Endothelial cell of umbilical vein (primary cell): ENCODE measurements at regions not wholly inside any gene's neighbourhood (a gene's known extent, or its start where the extent isn't known, plus 50 kb on each side); places are given as distances from the start of the nearest gene placed in this dataset.

Experiments used
- BruUV-seq: library from RNA; stranded (reverse); fragments of 400-500 nt; replicated peaks from 2 replicates; lab custom pipeline; 2021; lab: Mats Ljungman, UMichigan
- CTCF ChIA-PET: fragments of 300-600, 350-600 bp; sonication (Branson Sonifier 250); formaldehyde crosslinking; loops from one replicate; lab custom pipeline; 2021; ENCODE audit warnings: antibody characterized with exemption, inconsistent platforms; lab: Charles Lee
- POLR2A ChIA-PET: fragments of 300-600, 350-600 bp; sonication (Branson Sonifier 250); formaldehyde crosslinking; loops from one replicate; lab custom pipeline; 2021; ENCODE audit warnings: antibody characterized with exemption, inconsistent platforms; lab: Charles Lee
- DNase-seq: peaks from one replicate; pipeline ENCODE4 v3.0.0-alpha.2; 2011; ENCODE audit warnings: low read depth, low spot score
- FAIRE-seq: peaks from 2 replicates; lab custom pipeline; 2011; peaks lifted over from hg19 to GRCh38; lab: Jason Lieb, UNC
- H2AFZ ChIP-seq: 2 replicates; pipeline ENCODE4 v1.6.0; 2012; ENCODE audit warnings: low read depth, low read length, control low read depth, inconsistent platforms
- H3K27ac ChIP-seq: 2 replicates; pipeline ENCODE4 v1.5.1; 2011; ENCODE audit warnings: low read depth, mild to moderate bottlenecking, control low read depth, low read length, moderate library complexity; ENCODE audit not compliant: insufficient read depth
- H3K27me3 ChIP-seq, 2 experiments: 2 replicates each; pipeline versions ENCODE4 v1.6.0 to v1.6.1; 2011; ENCODE audit warnings: low read length in 2 of 2, mixed read lengths in 1 of 2; ENCODE audit not compliant: control insufficient read depth in 2 of 2, insufficient read depth in 2 of 2
- H3K36me3 ChIP-seq, 2 experiments: 2 replicates in 1 of 2; 3 replicates in 1 of 2; pipeline ENCODE4 v1.5.1; 2011; ENCODE audit warnings: low read length in 2 of 2, mild to moderate bottlenecking in 1 of 2, moderate library complexity in 1 of 2; ENCODE audit not compliant: control insufficient read depth in 2 of 2, insufficient read depth in 2 of 2; ENCODE audit errors: extremely low read depth in 1 of 2
- H3K4me1 ChIP-seq: 3 replicates; pipeline ENCODE4 v1.5.1; 2011; ENCODE audit warnings: mild to moderate bottlenecking, low read length; ENCODE audit not compliant: control insufficient read depth, insufficient read depth; ENCODE audit errors: extremely low read depth
- H3K4me2 ChIP-seq: 2 replicates; pipeline ENCODE4 v1.6.1; 2011; ENCODE audit warnings: low read length, control low read depth, mixed read lengths; ENCODE audit not compliant: insufficient read depth
- H3K4me3 ChIP-seq, 3 experiments: fragments of 200-600 bp in 1 of 3; sonication (generic), shearing (Covaris generic) in 1 of 3; replicated peaks in 1 of 3; 2 replicates each; pipeline ENCODE4 v1.5.1; 2011 to 2016; ENCODE audit warnings: control low read depth in 3 of 3, low read length in 3 of 3, mild to moderate bottlenecking in 2 of 3, inconsistent platforms in 1 of 3, low read depth in 1 of 3, moderate library complexity in 1 of 3; ENCODE audit not compliant: insufficient read depth in 1 of 3
- H3K79me2 ChIP-seq: 2 replicates; pipeline ENCODE4 v1.6.0; 2012; ENCODE audit warnings: low read length, inconsistent platforms; ENCODE audit not compliant: control insufficient read depth, insufficient read depth
- H3K9ac ChIP-seq: replicated peaks from 2 replicates; pipeline ENCODE3; 2011; ENCODE audit warnings: low read length, control low read depth; ENCODE audit not compliant: insufficient read depth; ENCODE audit errors: extremely low read depth
- H3K9me1 ChIP-seq: replicated peaks from 3 replicates; pipeline ENCODE4 v1.6.0; 2011; ENCODE audit warnings: mild to moderate bottlenecking, low read length; ENCODE audit not compliant: control insufficient read depth, insufficient read depth; ENCODE audit errors: extremely low read depth
- H3K9me3 ChIP-seq: replicated peaks from 2 replicates; pipeline ENCODE4 v1.5.1; 2012; ENCODE audit warnings: low read length, inconsistent platforms; ENCODE audit not compliant: control insufficient read depth, insufficient read depth
- H4K20me1 ChIP-seq: replicated peaks from 2 replicates; pipeline ENCODE3; 2011; ENCODE audit warnings: mild to moderate bottlenecking, low read length; ENCODE audit not compliant: control insufficient read depth, insufficient read depth; ENCODE audit errors: extremely low read depth
- CTCF ChIP-seq, 2 donors: IDR thresholded peaks; 1 replicate in 1 of 2; 2 replicates in 1 of 2; pipeline ENCODE4 v1.5.1; 2011; ENCODE audit warnings: low read length in 2 of 2, mild to moderate bottlenecking in 2 of 2, moderate library complexity in 2 of 2, control low read depth in 1 of 2, inconsistent platforms in 1 of 2, low read depth in 1 of 2; ENCODE audit not compliant: insufficient read depth in 1 of 2; ENCODE audit errors: extremely low read depth in 1 of 2
- EZH2 ChIP-seq: IDR thresholded peaks from 2 replicates; pipeline ENCODE4 v1.6.1; 2012; ENCODE audit warnings: borderline replicate concordance, low read depth, mild to moderate bottlenecking, moderate library complexity, low read length, inconsistent platforms; ENCODE audit not compliant: severe bottlenecking
- FOS ChIP-seq: IDR thresholded peaks from 2 replicates; pipeline ENCODE4 v1.6.1; 2011; ENCODE audit warnings: mild to moderate bottlenecking, low read length, moderate library complexity, borderline replicate concordance; ENCODE audit not compliant: insufficient read depth
- GATA2 ChIP-seq: IDR thresholded peaks from 2 replicates; pipeline ENCODE4 v1.7.0; 2011; ENCODE audit warnings: low read depth, mild to moderate bottlenecking, moderate library complexity, mixed read lengths, low read length; ENCODE audit not compliant: insufficient read length, insufficient read depth
- JUN ChIP-seq: IDR thresholded peaks from 2 replicates; pipeline ENCODE4 v1.6.1; 2011; ENCODE audit warnings: borderline replicate concordance, low read depth; ENCODE audit not compliant: insufficient read length, insufficient read depth
- MAX ChIP-seq: IDR thresholded peaks from 2 replicates; pipeline ENCODE4 v1.6.1; 2011; ENCODE audit not compliant: insufficient read depth, insufficient read length
- MYC ChIP-seq: IDR thresholded peaks from one replicate; pipeline ENCODE4 v1.6.1; 2011; ENCODE audit warnings: mild to moderate bottlenecking, low read depth, low read length
- POLR2A ChIP-seq: IDR thresholded peaks from 2 replicates; pipeline ENCODE4 v1.6.1; 2012; ENCODE audit warnings: low read depth, mild to moderate bottlenecking, control low read depth, low read length
- POLR2AphosphoS5 ChIP-seq: IDR thresholded peaks from 2 replicates; pipeline ENCODE4 v1.6.1; 2012; ENCODE audit warnings: low read depth, mild to moderate bottlenecking, control low read depth, low read length, moderate library complexity; ENCODE audit not compliant: insufficient read depth
- dilution Hi-C: fragments of 300-500 bp; cut with MboI; formaldehyde crosslinking; loops from one replicate; pipeline ENCODE4 v1.15.0; 2019; ENCODE audit warnings: low sequenced_read_pairs; ENCODE audit not compliant: extremely low pct_ligation_motif_present
- intact Hi-C: fragments of 100-400 bp; cut with micrococcal nuclease; formaldehyde crosslinking; loops from one replicate; pipeline ENCODE4 v1.10.0; 2022

- DNase-seq (no peak), FAIRE-seq (no peak)
- Histone ChIP-seq H2AFZ (no peak overlapping the region), H3K9me3 (no peaks in the 10 kb centered on the region), H3K9me1 (no peaks in the 10 kb centered on the region), H3K4me3 (no peak overlapping the region), H3K4me1 (no peaks in the 10 kb centered on the region), H3K79me2 (no peaks in the 10 kb centered on the region), H3K27me3 (no peaks in the 10 kb centered on the region), H4K20me1 (no peaks in the 10 kb centered on the region), H3K9ac (no peak overlapping the region), H3K36me3 (no peaks in the 10 kb centered on the region), H3K27ac (no peak overlapping the region), H3K4me2 (no peak overlapping the region)
- ChIA-PET POLR2A (no interaction called here), CTCF (interaction anchor here (1.1 kb wide), 1 partner anchor 10 kb away, joined by 3 read pairs; no protein-coding TSS in a partner anchor)
- intact Hi-C loops, result no loop called here
- no peak for TF ChIP-seq GATA2
- no peak for TF ChIP-seq JUN
- TF ChIP-seq CTCF (IDR thresholded peaks at IDR 0.05; ENCODE audit: extremely low read depth in 1 of 2, insufficient read depth in 1 of 2, low read depth in 1 of 2, low read length in 2 of 2), result no peak
- no peak for TF ChIP-seq POLR2A
- no peak for TF ChIP-seq POLR2AphosphoS5
- TF ChIP-seq EZH2, result no peak
- no peak for TF ChIP-seq MYC
- no peak for TF ChIP-seq FOS
- no peak for TF ChIP-seq MAX
- BruUV-seq, result no TSS peak
- dilution Hi-C loops, result no loop called here
These were observed 339.9 kb upstream of the ARID1B start for GRCh38 chr6:156437121-156437879.
